ENCODE measurements at regions not wholly inside any gene's neighbourhood (a gene's known extent, or its start where the extent isn't known, plus 50 kb on each side); places are given as distances from the start of the nearest gene placed in this dataset.

DNA sequence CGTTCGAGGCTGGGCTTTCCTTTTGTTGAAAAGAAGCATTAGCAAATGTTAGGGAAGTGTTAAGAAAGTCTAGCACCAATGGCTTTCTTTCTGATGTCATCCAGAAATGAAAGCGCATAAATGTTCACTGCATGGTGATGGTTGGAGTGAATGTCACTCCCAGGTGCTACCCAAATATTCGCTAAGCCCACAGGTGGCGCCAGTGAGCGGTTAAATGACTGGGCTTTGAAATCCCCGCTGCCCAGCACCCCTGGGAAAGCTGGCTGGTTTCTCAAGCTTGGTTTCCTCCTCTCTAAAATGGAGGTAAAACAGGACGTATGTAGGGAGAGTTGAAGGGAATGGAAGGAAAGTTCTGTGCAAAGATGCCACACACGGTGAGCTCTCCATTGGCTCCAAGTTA lies 104.4 kb downstream of the IRX5 start:
- TF ChIP-seq, protein P1, sequence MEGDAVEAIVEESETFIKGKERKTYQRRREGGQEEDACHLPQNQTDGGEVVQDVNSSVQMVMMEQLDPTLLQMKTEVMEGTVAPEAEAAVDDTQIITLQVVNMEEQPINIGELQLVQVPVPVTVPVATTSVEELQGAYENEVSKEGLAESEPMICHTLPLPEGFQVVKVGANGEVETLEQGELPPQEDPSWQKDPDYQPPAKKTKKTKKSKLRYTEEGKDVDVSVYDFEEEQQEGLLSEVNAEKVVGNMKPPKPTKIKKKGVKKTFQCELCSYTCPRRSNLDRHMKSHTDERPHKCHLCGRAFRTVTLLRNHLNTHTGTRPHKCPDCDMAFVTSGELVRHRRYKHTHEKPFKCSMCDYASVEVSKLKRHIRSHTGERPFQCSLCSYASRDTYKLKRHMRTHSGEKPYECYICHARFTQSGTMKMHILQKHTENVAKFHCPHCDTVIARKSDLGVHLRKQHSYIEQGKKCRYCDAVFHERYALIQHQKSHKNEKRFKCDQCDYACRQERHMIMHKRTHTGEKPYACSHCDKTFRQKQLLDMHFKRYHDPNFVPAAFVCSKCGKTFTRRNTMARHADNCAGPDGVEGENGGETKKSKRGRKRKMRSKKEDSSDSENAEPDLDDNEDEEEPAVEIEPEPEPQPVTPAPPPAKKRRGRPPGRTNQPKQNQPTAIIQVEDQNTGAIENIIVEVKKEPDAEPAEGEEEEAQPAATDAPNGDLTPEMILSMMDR (IDR thresholded peaks at IDR 0.05) = peak; percentile 80
- TF ChIP-seq ZFX (IDR thresholded peaks at IDR 0.05; ENCODE audit: borderline replicate concordance) = no peak

All from 22Rv1 (cell line).